ENCODE measurements at regions not wholly inside any gene's neighbourhood (a gene's known extent, or its start where the extent isn't known, plus 50 kb on each side); places are given as distances from the start of the nearest gene placed in this dataset.
A peak's percentile ranks its signal among the peaks of the same experiment; 100 is the strongest.

- no peak for ATAC-seq
- Histone ChIP-seq H3K36me3 (ENCODE audit: control insufficient read depth in 1 of 2, insufficient read depth in 2 of 2, low read length in 2 of 2) (no peaks in the 10 kb centered on the region), H4K20me1 (ENCODE audit: insufficient read depth) (no peaks in the 10 kb centered on the region), H3K9me3 (ENCODE audit: control insufficient read depth in 1 of 2, insufficient read depth in 1 of 2, low read depth in 1 of 2, low read length in 2 of 2) (no peaks in the 10 kb centered on the region), H3K4me1 (ENCODE audit: control insufficient read depth in 1 of 2, insufficient read depth in 2 of 2, low read length in 2 of 2) (no peaks in the 10 kb centered on the region), H3K79me2 (ENCODE audit: insufficient read depth, low read length) (no peaks in the 10 kb centered on the region), H3K9ac (ENCODE audit: low read length) (no peak overlapping the region), H3K4me3 (replicated peaks in 1 of 2; ENCODE audit: low read depth in 1 of 2, low read length in 2 of 2) (no peak overlapping the region), H3K27ac (ENCODE audit: low read depth, low read length) (no peak overlapping the region), H3K9me2 (ENCODE audit: insufficient read depth) (no peaks in the 10 kb centered on the region), H2AFZ (ENCODE audit: low read depth, low read length, poor library complexity, severe bottlenecking) (no peak overlapping the region), H3K4me2 (ENCODE audit: low read length) (no peak overlapping the region), H3K27me3 (ENCODE audit: insufficient read depth, low read length) (peaks cover 20% of the 10 kb centered on the region)
- POLR2A ChIA-PET = no interaction called here
- TF ChIP-seq SP1 (IDR thresholded peaks at IDR 0.05; ENCODE audit: low read depth) (no peak), EZH2 (IDR thresholded peaks at IDR 0.05) (no peak), RAD21 (IDR thresholded peaks at IDR 0.05; ENCODE audit: low read depth) (no peak)
- intact Hi-C loops (cut with micrococcal nuclease) = no loop called here
- DNase-seq (ENCODE audit: low read depth, low spot score) = no peak
- RAD21 ChIA-PET (ENCODE audit: low non-redundant PET in 1 of 2, low total read pairs in 2 of 2, uncharacterized antibody in 2 of 2, unreplicated experiment in 2 of 2) = no interaction called here
- no TSS peak for BruUV-seq (replicated peaks)
- CTCF ChIA-PET = no interaction called here
Measured at GRCh38 chr7:55306331-55306730, 58.8 kb upstream of the LANCL2 start.

DNA sequence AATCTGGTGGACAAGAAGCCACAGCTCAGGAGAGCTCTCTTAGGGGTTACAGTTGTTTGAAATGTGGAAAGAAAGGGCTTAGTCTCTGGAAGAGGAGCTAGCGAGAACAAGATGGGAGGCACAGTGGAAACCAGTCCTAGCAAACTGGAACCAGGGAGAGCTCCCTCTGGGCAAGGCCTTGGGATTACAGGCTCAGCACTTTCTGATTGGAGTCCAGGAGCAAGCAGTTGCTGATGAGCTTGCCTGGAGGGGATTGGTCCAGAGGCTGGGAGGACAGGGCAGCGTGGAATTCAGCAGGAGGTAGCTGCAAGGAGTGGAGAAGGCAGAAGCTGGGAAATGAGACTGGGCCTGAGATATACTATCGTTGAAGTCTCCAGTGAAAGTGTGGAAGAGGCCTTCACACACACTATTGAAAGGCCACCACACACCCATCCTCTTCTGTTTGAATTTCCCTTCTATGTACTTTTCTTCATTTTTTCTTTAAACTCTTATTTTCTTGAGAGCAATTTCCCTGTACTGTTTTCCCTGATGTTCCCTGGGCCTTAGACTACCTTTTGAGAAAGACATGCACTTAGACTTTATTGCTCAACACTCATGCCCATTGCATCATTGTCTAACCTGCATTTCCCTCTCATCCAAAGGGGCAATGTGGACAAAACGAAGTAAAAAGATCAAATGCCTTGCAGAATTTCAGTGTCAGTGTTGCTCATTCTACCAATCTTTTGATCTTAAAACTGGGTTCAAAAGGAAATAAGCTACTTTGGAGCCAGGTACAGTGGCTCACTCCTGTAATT lies 57.8 kb upstream of the LANCL2 start:
- no peak overlapping the region for H3K4me2 ChIP-seq (ENCODE audit: low read length)
- POLR2A ChIA-PET = no interaction called here
- H2AFZ ChIP-seq (ENCODE audit: low read depth, low read length, poor library complexity, severe bottlenecking) = no peak overlapping the region
- peak; percentile 3 for DNase-seq (ENCODE audit: low read depth, low spot score)
- TF ChIP-seq FOSL1 (IDR thresholded peaks at IDR 0.05; ENCODE audit: low read depth) = no peak
- TF ChIP-seq POLR2A (IDR thresholded peaks at IDR 0.05; ENCODE audit: borderline replicate concordance, extremely low read depth, insufficient read depth, insufficient read length) = no peak
- no peak for TF ChIP-seq EGR1 (IDR thresholded peaks at IDR 0.05; ENCODE audit: low read depth)
- H3K4me3 ChIP-seq (replicated peaks in 1 of 2; ENCODE audit: low read depth in 1 of 2, low read length in 2 of 2) = no peak overlapping the region
- no TSS peak for BruUV-seq (replicated peaks)
- H3K9me3 ChIP-seq (ENCODE audit: control insufficient read depth in 1 of 2, insufficient read depth in 1 of 2, low read depth in 1 of 2, low read length in 2 of 2) = no peaks in the 10 kb centered on the region
- H3K27ac ChIP-seq (ENCODE audit: low read depth, low read length) = no peak overlapping the region
- H4K20me1 ChIP-seq (ENCODE audit: insufficient read depth) = no peaks in the 10 kb centered on the region
- RAD21 ChIA-PET (ENCODE audit: low non-redundant PET in 1 of 2, low total read pairs in 2 of 2, uncharacterized antibody in 2 of 2, unreplicated experiment in 2 of 2) = no interaction called here
- H3K27me3 ChIP-seq (ENCODE audit: insufficient read depth, low read length) = peaks cover 11% of the 10 kb centered on the region; the same call in 1 of the 2 replicates
- no peaks in the 10 kb centered on the region for H3K9me2 ChIP-seq (ENCODE audit: insufficient read depth)
- no peaks in the 10 kb centered on the region for H3K36me3 ChIP-seq (ENCODE audit: control insufficient read depth in 1 of 2, insufficient read depth in 2 of 2, low read length in 2 of 2)
- peak; percentile 77 for ATAC-seq
- CTCF ChIA-PET = no interaction called here
- no peaks in the 10 kb centered on the region for H3K79me2 ChIP-seq (ENCODE audit: insufficient read depth, low read length)
- intact Hi-C loops (cut with micrococcal nuclease) = no loop called here
- no peak overlapping the region for H3K9ac ChIP-seq (ENCODE audit: low read length)
- no peaks in the 10 kb centered on the region for H3K4me1 ChIP-seq (ENCODE audit: control insufficient read depth in 1 of 2, insufficient read depth in 2 of 2, low read length in 2 of 2)
